HG02623 (cell line): ENCODE measurements at regions not wholly inside any gene's neighbourhood (a gene's known extent, or its start where the extent isn't known, plus 50 kb on each side); places are given as distances from the start of the nearest gene placed in this dataset.
A peak's percentile ranks its signal among the peaks of the same experiment; 100 is the strongest.
"Not testable (repeated sequence)": the region's sequence is repeated elsewhere in the genome, so short reads cannot be mapped to it uniquely, and the experiment has no call there.

Experiments
- ATAC-seq: cut with Tn5 transposase; IDR thresholded peaks from one replicate; pipeline ENCODE4 v1.9.1; 2021; ENCODE audit warnings: moderate library complexity; ENCODE audit not compliant: unreplicated experiment

GRCh38 chr9:39665020-39665419, 309.6 kb downstream of the SPATA31A1 start:
- not testable (repeated sequence) for ATAC-seq

- ATAC-seq, result not testable (repeated sequence)
Measured at GRCh38 chr9:39674437-39675210, 319.2 kb downstream of the SPATA31A1 start.

GRCh38 chr9:39675211-39675553, 319.7 kb downstream of the SPATA31A1 start:
- not testable (repeated sequence) for ATAC-seq

- ATAC-seq, result not testable (repeated sequence)
Measured at GRCh38 chr9:39678534-39679263, 323.2 kb downstream of the SPATA31A1 start.

- not testable (repeated sequence) for ATAC-seq
Measured at GRCh38 chr9:39680694-39681401, 325.4 kb downstream of the SPATA31A1 start.

GRCh38 chr9:39728862-39729261, 373.4 kb downstream of the SPATA31A1 start:
- not testable (repeated sequence) for ATAC-seq

GRCh38 chr9:39744898-39745297, 389.4 kb downstream of the SPATA31A1 start:
- not testable (repeated sequence) for ATAC-seq

GRCh38 chr9:39775570-39775969, 420.1 kb downstream of the SPATA31A1 start:
- not testable (repeated sequence) for ATAC-seq

GRCh38 chr9:39791356-39791755, 435.9 kb downstream of the SPATA31A1 start:
- ATAC-seq, result peak; percentile 94

- ATAC-seq, result not testable (repeated sequence)
Measured at GRCh38 chr9:39797935-39798334, 442.5 kb downstream of the SPATA31A1 start.

- ATAC-seq, result not testable (repeated sequence)
Measured at GRCh38 chr9:39799252-39799651, 443.8 kb downstream of the SPATA31A1 start.

GRCh38 chr9:39802561-39802960, 447.1 kb downstream of the SPATA31A1 start:
- ATAC-seq, result not testable (repeated sequence)

- peak; percentile 83 for ATAC-seq
Measured at GRCh38 chr9:39809401-39810226, 454.1 kb downstream of the SPATA31A1 start.

GRCh38 chr9:39810401-39810800, 454.9 kb downstream of the SPATA31A1 start:
- not testable (repeated sequence) for ATAC-seq

- ATAC-seq, result not testable (repeated sequence)
Measured at GRCh38 chr9:39811615-39812014, 456.1 kb downstream of the SPATA31A1 start.

- ATAC-seq, result not testable (repeated sequence)
Measured at GRCh38 chr9:39828457-39828856, 473.0 kb downstream of the SPATA31A1 start.
